Gastroesophageal sphincter (tissue), 3 donors: ENCODE measurements at regions not wholly inside any gene's neighbourhood (a gene's known extent, or its start where the extent isn't known, plus 50 kb on each side); places are given as distances from the start of the nearest gene placed in this dataset.

Experiments used
- CTCF ChIP-seq, 4 experiments: fragments of 200-600 bp in 2 of 4; fragments of 450-650 bp in 2 of 4; sonication (generic) in 1 of 4; IDR thresholded peaks; one replicate each; pipeline ENCODE4 v1.5.1; 2017 to 2019; ENCODE audit warnings: antibody characterized with exemption in 4 of 4, mild to moderate bottlenecking in 2 of 4, moderate library complexity in 2 of 4
- POLR2A ChIP-seq, 2 donors: fragments of 450-650 bp; IDR thresholded peaks; one replicate each; pipeline ENCODE4 v1.6.1; 2017; ENCODE audit warnings: antibody characterized with exemption in 2 of 2, mild to moderate bottlenecking in 2 of 2, moderate library complexity in 1 of 2
- POLR2AphosphoS5 ChIP-seq: sonication (generic); formaldehyde crosslinking; IDR thresholded peaks from one replicate; pipeline ENCODE4 v1.6.1; 2017; ENCODE audit warnings: antibody characterized with exemption

DNA sequence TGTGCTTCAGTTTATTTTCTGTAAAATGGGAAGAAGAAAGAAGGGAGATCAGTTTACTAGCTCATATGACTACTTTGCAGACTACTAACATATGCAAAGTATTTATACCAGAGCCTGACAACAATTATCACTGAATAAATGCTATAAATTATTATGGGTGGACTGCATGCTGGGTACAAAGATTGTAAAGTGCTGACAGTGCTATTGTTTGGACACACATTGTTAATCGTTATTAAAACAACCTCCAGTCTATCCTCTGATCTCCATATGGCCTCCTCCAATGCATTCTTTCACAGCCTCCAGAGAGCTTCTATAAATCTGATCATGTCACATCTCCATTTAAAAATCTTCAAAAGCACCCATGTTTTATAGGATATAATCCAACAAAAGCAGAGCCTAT is 90.1 kb upstream of the HS3ST1 start:
- TF ChIP-seq CTCF (IDR thresholded peaks at IDR 0.05) (no peak), POLR2A (IDR thresholded peaks at IDR 0.05) (no peak), POLR2AphosphoS5 (no peak)
